ENCODE measurements at regions not wholly inside any gene's neighbourhood (a gene's known extent, or its start where the extent isn't known, plus 50 kb on each side); places are given as distances from the start of the nearest gene placed in this dataset.

GRCh38 chr20:6942266-6942665 is 174.8 kb downstream of the BMP2 start:
- no peak for DNase-seq
- CTCF ChIA-PET: no interaction called here

DNA sequence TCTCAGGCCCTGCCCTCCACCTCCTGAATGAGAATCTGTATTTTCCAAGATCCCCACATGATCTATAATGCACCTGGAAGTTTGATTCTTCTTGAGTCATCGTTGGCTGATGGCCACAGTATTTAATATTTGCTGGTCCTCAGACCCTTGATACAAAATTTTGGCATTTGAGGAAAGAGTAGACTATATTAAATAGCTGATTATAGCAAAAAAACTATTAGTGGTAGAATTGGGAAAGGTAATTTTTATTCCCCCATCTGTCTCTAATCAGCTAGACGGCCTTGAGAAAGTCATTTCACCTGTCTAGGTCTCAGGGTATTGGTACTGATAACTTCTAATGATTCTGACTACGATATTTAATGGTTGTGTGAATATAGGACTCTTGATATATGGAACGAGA is 176.8 kb downstream of the BMP2 start:
- DNase-seq: no peak
- no peak overlapping the region for H3K4me2 ChIP-seq
- ChIA-PET CTCF (interaction anchor here (0.5 kb wide), 1 partner anchor 721 kb away, joined by 3 read pairs; no protein-coding TSS in a partner anchor), POLR2A (no interaction called here)
- no peak overlapping the region for H3K4me3 ChIP-seq (ENCODE audit: low read depth in 2 of 2, low read length in 1 of 2)
- H3K27me3 ChIP-seq (ENCODE audit: insufficient read depth): no peaks in the 10 kb centered on the region
- H3K36me3 ChIP-seq (replicated peaks in 1 of 2; ENCODE audit: control insufficient read depth in 1 of 2, insufficient read depth in 2 of 2, low read length in 1 of 2): no peaks in the 10 kb centered on the region
- H3F3A ChIP-seq (replicated peaks; ENCODE audit: insufficient read depth): no peaks in the 10 kb centered on the region
- no peak overlapping the region for H3K27ac ChIP-seq (ENCODE audit: low read depth in 2 of 2, low read length in 1 of 2)
- no peak overlapping the region for H2AFZ ChIP-seq (ENCODE audit: low read depth)
- H3K4me1 ChIP-seq (ENCODE audit: control insufficient read depth in 1 of 2, insufficient read depth in 2 of 2, low read depth in 1 of 2, low read length in 1 of 2): no peaks in the 10 kb centered on the region
- 5% methylated on average over 4 of the region's 4 CpGs for WGBS (ENCODE audit: low lambda C conversion rate)
- H3K79me2 ChIP-seq (ENCODE audit: insufficient read depth): no peaks in the 10 kb centered on the region
- no peaks in the 10 kb centered on the region for H3K9me3 ChIP-seq
- no peaks in the 10 kb centered on the region for H3K9me2 ChIP-seq
- TF ChIP-seq GATA2 (CRISPR knock-in tag; IDR thresholded peaks at IDR 0.05) (no peak), RXRA (IDR thresholded peaks at IDR 0.05; ENCODE audit: borderline replicate concordance, low read depth) (no peak)
- H4K20me1 ChIP-seq (ENCODE audit: insufficient read depth): no peaks in the 10 kb centered on the region
- no peak overlapping the region for H3K9ac ChIP-seq

More at GRCh38 chr20:6942266-6942665, 174.8 kb downstream of the BMP2 start:
- Histone ChIP-seq H3K79me2 (ENCODE audit: insufficient read depth) (no peaks in the 10 kb centered on the region), H3K9ac (no peak overlapping the region), H3K9me3 (no peaks in the 10 kb centered on the region), H3K36me3 (replicated peaks in 1 of 2; ENCODE audit: control insufficient read depth in 1 of 2, insufficient read depth in 2 of 2, low read length in 1 of 2) (no peaks in the 10 kb centered on the region), H3K4me2 (no peak overlapping the region), H3K4me1 (ENCODE audit: control insufficient read depth in 1 of 2, insufficient read depth in 2 of 2, low read depth in 1 of 2, low read length in 1 of 2) (no peaks in the 10 kb centered on the region), H3K27ac (ENCODE audit: low read depth in 2 of 2, low read length in 1 of 2) (no peak overlapping the region), H3K27me3 (ENCODE audit: insufficient read depth) (no peaks in the 10 kb centered on the region), H3F3A (replicated peaks; ENCODE audit: insufficient read depth) (no peaks in the 10 kb centered on the region), H4K20me1 (ENCODE audit: insufficient read depth) (no peaks in the 10 kb centered on the region), H3K4me3 (ENCODE audit: low read depth in 2 of 2, low read length in 1 of 2) (no peak overlapping the region), H2AFZ (ENCODE audit: low read depth) (no peak overlapping the region), H3K9me2 (no peaks in the 10 kb centered on the region)
- 11% methylated on average over 3 of the region's 3 CpGs for WGBS (ENCODE audit: low lambda C conversion rate)
- POLR2A ChIA-PET: no interaction called here
- TF ChIP-seq GABPA (IDR thresholded peaks at IDR 0.05; ENCODE audit: low read depth): no peak
- TF ChIP-seq GATA2 (CRISPR knock-in tag; IDR thresholded peaks at IDR 0.05): no peak
- no peak for TF ChIP-seq RCOR1 (IDR thresholded peaks at IDR 0.05; ENCODE audit: low read length)
- TF ChIP-seq MAX (IDR thresholded peaks at IDR 0.05; ENCODE audit: low read depth): no peak
- TF ChIP-seq MXI1 (IDR thresholded peaks at IDR 0.05; ENCODE audit: low read depth, low read length): no peak
- TF ChIP-seq, protein P1, sequence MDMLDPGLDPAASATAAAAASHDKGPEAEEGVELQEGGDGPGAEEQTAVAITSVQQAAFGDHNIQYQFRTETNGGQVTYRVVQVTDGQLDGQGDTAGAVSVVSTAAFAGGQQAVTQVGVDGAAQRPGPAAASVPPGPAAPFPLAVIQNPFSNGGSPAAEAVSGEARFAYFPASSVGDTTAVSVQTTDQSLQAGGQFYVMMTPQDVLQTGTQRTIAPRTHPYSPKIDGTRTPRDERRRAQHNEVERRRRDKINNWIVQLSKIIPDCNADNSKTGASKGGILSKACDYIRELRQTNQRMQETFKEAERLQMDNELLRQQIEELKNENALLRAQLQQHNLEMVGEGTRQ (IDR thresholded peaks at IDR 0.05; ENCODE audit: borderline replicate concordance, low read depth, low read length): no peak
- TF ChIP-seq FOXM1 (IDR thresholded peaks at IDR 0.05; ENCODE audit: low read depth): no peak
- TF ChIP-seq EP300 (IDR thresholded peaks at IDR 0.05; ENCODE audit: borderline replicate concordance in 1 of 2, low read depth in 1 of 2, low read length in 1 of 2): no peak
- TF ChIP-seq NRF1 (IDR thresholded peaks at IDR 0.05; ENCODE audit: low read depth, low read length): no peak
- TF ChIP-seq, protein P2, sequence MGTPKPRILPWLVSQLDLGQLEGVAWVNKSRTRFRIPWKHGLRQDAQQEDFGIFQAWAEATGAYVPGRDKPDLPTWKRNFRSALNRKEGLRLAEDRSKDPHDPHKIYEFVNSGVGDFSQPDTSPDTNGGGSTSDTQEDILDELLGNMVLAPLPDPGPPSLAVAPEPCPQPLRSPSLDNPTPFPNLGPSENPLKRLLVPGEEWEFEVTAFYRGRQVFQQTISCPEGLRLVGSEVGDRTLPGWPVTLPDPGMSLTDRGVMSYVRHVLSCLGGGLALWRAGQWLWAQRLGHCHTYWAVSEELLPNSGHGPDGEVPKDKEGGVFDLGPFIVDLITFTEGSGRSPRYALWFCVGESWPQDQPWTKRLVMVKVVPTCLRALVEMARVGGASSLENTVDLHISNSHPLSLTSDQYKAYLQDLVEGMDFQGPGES (IDR thresholded peaks at IDR 0.05; ENCODE audit: low read depth, low read length): no peak
- no peak for TF ChIP-seq POLR2AphosphoS5 (IDR thresholded peaks at IDR 0.05; ENCODE audit: low read depth, low read length)
